AG10803 (cell line): ENCODE measurements at regions not wholly inside any gene's neighbourhood (a gene's known extent, or its start where the extent isn't known, plus 50 kb on each side); places are given as distances from the start of the nearest gene placed in this dataset.

Experiments used
- DNase-seq: peaks from one replicate; pipeline ENCODE4 v3.0.0; 2010; ENCODE audit warnings: low read depth
- H3K4me3 ChIP-seq: 2 replicates; pipeline ENCODE4 v1.5.1; 2011; ENCODE audit warnings: mild to moderate bottlenecking, low read length, control low read depth
- TF ChIP-seq, protein P1 (sequence below): conservative IDR thresholded peaks from 2 replicates; pipeline ENCODE4 v1.5.1; 2011; ENCODE audit warnings: mild to moderate bottlenecking, low read length, control low read depth, inconsistent platforms

- TF ChIP-seq, protein P1, sequence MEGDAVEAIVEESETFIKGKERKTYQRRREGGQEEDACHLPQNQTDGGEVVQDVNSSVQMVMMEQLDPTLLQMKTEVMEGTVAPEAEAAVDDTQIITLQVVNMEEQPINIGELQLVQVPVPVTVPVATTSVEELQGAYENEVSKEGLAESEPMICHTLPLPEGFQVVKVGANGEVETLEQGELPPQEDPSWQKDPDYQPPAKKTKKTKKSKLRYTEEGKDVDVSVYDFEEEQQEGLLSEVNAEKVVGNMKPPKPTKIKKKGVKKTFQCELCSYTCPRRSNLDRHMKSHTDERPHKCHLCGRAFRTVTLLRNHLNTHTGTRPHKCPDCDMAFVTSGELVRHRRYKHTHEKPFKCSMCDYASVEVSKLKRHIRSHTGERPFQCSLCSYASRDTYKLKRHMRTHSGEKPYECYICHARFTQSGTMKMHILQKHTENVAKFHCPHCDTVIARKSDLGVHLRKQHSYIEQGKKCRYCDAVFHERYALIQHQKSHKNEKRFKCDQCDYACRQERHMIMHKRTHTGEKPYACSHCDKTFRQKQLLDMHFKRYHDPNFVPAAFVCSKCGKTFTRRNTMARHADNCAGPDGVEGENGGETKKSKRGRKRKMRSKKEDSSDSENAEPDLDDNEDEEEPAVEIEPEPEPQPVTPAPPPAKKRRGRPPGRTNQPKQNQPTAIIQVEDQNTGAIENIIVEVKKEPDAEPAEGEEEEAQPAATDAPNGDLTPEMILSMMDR: no peak
- no peak for DNase-seq
- H3K4me3 ChIP-seq: no peak overlapping the region
Observed at GRCh38 chr5:158127536-158127935, 268.6 kb upstream of the CLINT1 start.

DNA sequence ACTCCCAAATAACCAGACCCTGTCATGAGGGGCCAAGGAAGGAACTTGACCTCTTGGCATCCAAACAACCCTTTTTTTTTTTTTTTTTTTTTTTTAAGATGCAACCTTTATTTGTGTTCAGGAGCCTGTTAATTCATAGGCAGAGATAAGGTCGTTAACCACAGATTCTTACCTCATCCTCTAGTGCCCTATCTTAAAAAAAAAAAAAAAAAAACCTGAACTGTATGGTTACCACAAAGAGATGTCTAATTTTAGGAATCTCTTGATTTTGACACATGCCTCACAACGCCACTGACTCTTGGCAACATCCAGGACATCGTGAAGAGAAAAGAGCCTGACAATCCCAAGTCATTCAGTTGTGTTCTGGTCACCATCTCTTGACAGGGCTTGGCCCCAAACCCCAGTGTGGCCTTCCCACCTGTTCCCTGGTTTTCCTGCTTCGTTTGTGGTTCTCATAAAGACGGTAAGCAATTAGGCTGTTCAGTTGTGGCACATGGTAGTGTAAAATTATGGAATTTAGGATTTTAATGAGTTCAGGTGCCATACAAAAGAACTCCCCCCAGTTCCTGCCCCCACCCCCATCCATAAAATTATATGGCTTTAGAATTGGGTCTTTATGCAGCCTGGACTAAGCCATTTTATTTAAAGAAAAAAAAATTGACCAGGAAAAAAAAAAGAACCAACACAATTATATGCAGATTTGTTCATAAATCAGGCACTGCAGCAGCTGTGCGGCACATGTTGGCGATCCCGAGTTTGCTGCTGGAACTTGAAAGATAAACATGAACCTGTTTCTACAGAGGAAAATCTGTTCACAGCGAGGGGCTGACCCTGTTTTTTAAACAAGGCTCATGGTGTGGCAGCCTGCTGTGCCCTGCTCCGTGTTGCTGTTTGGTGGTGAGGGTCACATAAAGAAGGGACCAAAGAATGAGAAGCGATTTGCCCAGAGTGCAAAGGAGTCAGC is 267.8 kb upstream of the CLINT1 start:
- no peak overlapping the region for H3K4me3 ChIP-seq
- TF ChIP-seq, protein P1: no peak
- peak; percentile 35 for DNase-seq

DNA sequence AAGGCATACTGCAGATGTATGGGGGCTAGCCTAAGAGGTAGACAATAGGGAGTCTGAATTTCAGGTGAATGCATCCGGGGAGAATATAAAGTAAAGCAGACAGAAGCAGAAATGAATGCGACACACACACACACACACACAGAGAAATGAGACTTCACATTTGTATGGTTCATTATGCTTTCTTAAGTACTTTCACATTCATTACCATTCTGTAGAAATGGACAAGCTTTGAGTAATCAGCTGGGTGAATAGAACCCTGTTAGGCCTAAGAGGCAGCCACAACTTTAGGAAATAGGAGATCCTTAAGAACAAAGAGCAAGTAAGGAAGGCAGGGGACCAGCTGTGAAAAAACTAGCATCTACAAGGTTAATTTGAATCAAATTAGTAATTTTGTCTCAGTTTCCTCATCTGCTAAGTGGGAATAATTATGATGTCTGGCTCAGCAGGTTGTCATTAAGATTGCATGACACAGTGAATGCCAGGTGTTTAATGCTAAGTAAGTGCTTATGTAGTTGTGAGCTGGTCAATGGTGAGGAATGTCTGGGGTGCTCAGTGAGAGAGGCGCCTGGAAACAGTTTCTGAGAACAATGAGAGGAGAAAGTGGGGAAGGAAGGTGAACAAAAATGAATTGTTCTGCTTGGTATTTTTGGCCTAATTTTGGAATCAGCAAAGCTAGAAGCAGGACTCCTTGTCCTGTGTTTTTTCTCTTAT is 265.8 kb upstream of the CLINT1 start:
- H3K4me3 ChIP-seq: no peak overlapping the region
- no peak for DNase-seq
- TF ChIP-seq, protein P1: no peak

- no peak overlapping the region for H3K4me3 ChIP-seq
- DNase-seq: no peak
- TF ChIP-seq, protein P1: no peak
Observed at GRCh38 chr5:158123595-158123994, 264.6 kb upstream of the CLINT1 start.

- no peak overlapping the region for H3K4me3 ChIP-seq
- DNase-seq: no peak
- TF ChIP-seq, protein P1: no peak
Observed at GRCh38 chr5:158121678-158122077, 262.7 kb upstream of the CLINT1 start.

GRCh38 chr5:158120760-158121159 is 261.8 kb upstream of the CLINT1 start:
- no peak for DNase-seq
- no peak overlapping the region for H3K4me3 ChIP-seq
- TF ChIP-seq, protein P1: no peak
